A549 (cell line): ENCODE measurements at regions not wholly inside any gene's neighbourhood (a gene's known extent, or its start where the extent isn't known, plus 50 kb on each side); places are given as distances from the start of the nearest gene placed in this dataset.
"Not testable (repeated sequence)": the region's sequence is repeated elsewhere in the genome, so short reads cannot be mapped to it uniquely, and the experiment has no call there.

ENCODE experiments used
- ATAC-seq, 2 experiments: fragments of 200-7000 bp in 1 of 2; fragments of >200 bp in 1 of 2; cut with Nextera tagmentation in 1 of 2; cut with Tn5 transposase in 1 of 2; 3 replicates each; pipeline versions ENCODE4 v1.8.0 to v1.9.1; 2018 to 2020; ENCODE audit warnings: mild to moderate bottlenecking in 1 of 2, moderate library complexity in 1 of 2
- CTCF ChIA-PET: fragments of 300-600 bp; sonication (Branson Sonifier 250); formaldehyde crosslinking; extraction: SDS; loops from one replicate; lab custom pipeline; 2021; ENCODE audit warnings: antibody characterized with exemption, inconsistent platforms; lab: Yijun Ruan, JAX
- POLR2A ChIA-PET: fragments of 350-600 bp; formaldehyde crosslinking; extraction: SDS; loops from one replicate; lab custom pipeline; 2021; ENCODE audit warnings: antibody characterized with exemption, inconsistent platforms; lab: Yijun Ruan, JAX
- DNase-seq, 2 experiments: peaks; one replicate each; pipeline versions ENCODE4 v3.0.0 to v3.0.0-alpha.2; 2011 to 2016; ENCODE audit warnings: low read depth in 1 of 2, low spot score in 1 of 2
- FAIRE-seq: peaks from 2 replicates; lab custom pipeline; 2011; peaks lifted over from hg19 to GRCh38; lab: Jason Lieb, UNC
- H3K27ac ChIP-seq, 2 experiments: fragments of >200 bp; sonication (Bioruptor Twin); formaldehyde crosslinking; 3 replicates each; pipeline ENCODE4 v1.5.1; 2016 to 2017
- H3K4me1 ChIP-seq: fragments of >200 bp; sonication (Bioruptor Twin); formaldehyde crosslinking; 3 replicates; pipeline ENCODE4 v1.6.1; 2016
- H3K4me2 ChIP-seq: fragments of >200 bp; sonication (Bioruptor Twin); formaldehyde crosslinking; 3 replicates; pipeline ENCODE4 v1.6.1; 2016
- H3K4me3 ChIP-seq: fragments of >200 bp; sonication (Bioruptor Twin); formaldehyde crosslinking; 3 replicates; pipeline ENCODE4 v1.5.1; 2016
- H3K9me3 ChIP-seq: fragments of >200 bp; sonication (Bioruptor Twin); formaldehyde crosslinking; 3 replicates; pipeline ENCODE4 v1.6.1; 2016
- CEBPB ChIP-seq, 2 experiments: fragments of >200 bp in 1 of 2; sonication (Bioruptor Twin) in 1 of 2; formaldehyde crosslinking in 1 of 2; IDR thresholded peaks; 2 replicates each; pipeline ENCODE4 v1.6.1; 2012 to 2016
- CHD2 ChIP-seq: fragments of 150-350 bp; IDR thresholded peaks from 2 replicates; pipeline ENCODE4 v1.6.1; 2014; ENCODE audit warnings: low read length; ENCODE audit not compliant: partially characterized antibody
- EHF ChIP-seq: fragments of 250-450 bp; sonication (Bioruptor Pico); IDR thresholded peaks from 2 replicates; pipeline ENCODE4 v1.5.0; 2020; ENCODE audit warnings: mild to moderate bottlenecking
- EHMT2 ChIP-seq: fragments of 200-600 bp; sonication (generic); IDR thresholded peaks from 2 replicates; pipeline ENCODE4 v1.6.1; 2016; ENCODE audit warnings: antibody characterized with exemption, low read depth, mild to moderate bottlenecking, moderate library complexity
- FOSB ChIP-seq: fragments of 250-450 bp; sonication (Bioruptor Pico); IDR thresholded peaks from 2 replicates; pipeline ENCODE4 v1.5.0; 2020; ENCODE audit warnings: mild to moderate bottlenecking, moderate library complexity
- FOSL2 ChIP-seq, 2 experiments: fragments of 450-650 bp in 1 of 2; fragments of >200 bp in 1 of 2; sonication (Bioruptor Twin) in 1 of 2; formaldehyde crosslinking; IDR thresholded peaks; 2 replicates each; pipeline versions ENCODE4 v1.5.0 to v1.6.1; 2016 to 2020; ENCODE audit warnings: mild to moderate bottlenecking in 1 of 2, moderate library complexity in 1 of 2
- FOXS1 ChIP-seq: fragments of 250-450 bp; sonication (Bioruptor Pico); IDR thresholded peaks from 2 replicates; pipeline ENCODE4 v1.5.0; 2020; ENCODE audit warnings: mild to moderate bottlenecking, moderate library complexity
- HOXB13 ChIP-seq: fragments of 250-450 bp; sonication (Bioruptor Pico); IDR thresholded peaks from 2 replicates; pipeline ENCODE4 v1.5.0; 2020; ENCODE audit warnings: low read depth, mild to moderate bottlenecking, moderate library complexity
- KDM5A ChIP-seq: fragments of 200-600 bp; sonication (generic); IDR thresholded peaks from 2 replicates; pipeline ENCODE4 v1.6.1; 2016; ENCODE audit warnings: antibody characterized with exemption, mild to moderate bottlenecking
- MAFK ChIP-seq: fragments of 450-650 bp; IDR thresholded peaks from 2 replicates; pipeline ENCODE4 v1.6.1; 2014; ENCODE audit not compliant: partially characterized antibody
- MAZ ChIP-seq: fragments of 150-350 bp; IDR thresholded peaks from 2 replicates; pipeline ENCODE4 v1.6.1; 2014; ENCODE audit warnings: antibody characterized with exemption, low read depth, low read length, borderline replicate concordance
- RAD21 ChIP-seq, 2 experiments: fragments of >200 bp in 1 of 2; sonication (Bioruptor Twin) in 1 of 2; formaldehyde crosslinking in 1 of 2; IDR thresholded peaks in 1 of 2; conservative IDR thresholded peaks in 1 of 2; 2 replicates in 1 of 2; 3 replicates in 1 of 2; pipeline ENCODE4 v1.6.1; 2012 to 2018; ENCODE audit warnings: inconsistent platforms in 1 of 2
- RARB ChIP-seq: fragments of 250-450 bp; sonication (Bioruptor Pico); IDR thresholded peaks from 2 replicates; pipeline ENCODE4 v1.8.0; 2021; ENCODE audit warnings: mild to moderate bottlenecking, moderate library complexity
- RFX5 ChIP-seq: fragments of 450-650 bp; IDR thresholded peaks from 2 replicates; pipeline ENCODE4 v1.7.1; 2014; ENCODE audit warnings: antibody characterized with exemption, mild to moderate bottlenecking, moderate library complexity
- RNF2 ChIP-seq: fragments of 200-600 bp; sonication (generic); IDR thresholded peaks from 2 replicates; pipeline ENCODE4 v1.6.1; 2016; ENCODE audit warnings: low read depth, mild to moderate bottlenecking, antibody characterized with exemption, moderate library complexity, borderline replicate concordance
- SREBF2 ChIP-seq: fragments of 450-650 bp; IDR thresholded peaks from 2 replicates; pipeline ENCODE4 v1.6.1; 2014; ENCODE audit warnings: mild to moderate bottlenecking, moderate library complexity
- TP53 ChIP-seq: fragments of 250-450 bp; sonication (Bioruptor Pico); IDR thresholded peaks from 2 replicates; pipeline ENCODE4 v1.5.0; 2021; ENCODE audit warnings: mild to moderate bottlenecking, moderate library complexity
- ZC3H11A ChIP-seq: fragments of 450-650 bp; IDR thresholded peaks from 2 replicates; pipeline ENCODE4 v1.6.1; 2014; ENCODE audit warnings: antibody characterized with exemption, mild to moderate bottlenecking
- ZNF302 ChIP-seq: fragments of 250-450 bp; sonication (Bioruptor Pico); IDR thresholded peaks from 2 replicates; pipeline ENCODE4 v1.9.0; 2021; ENCODE audit warnings: inconsistent platforms, mild to moderate bottlenecking, moderate library complexity
- WGBS: methylation state at CpG from one replicate; pipeline ENCODE4 v1.1.6; 2017; ENCODE audit errors: missing lambda C conversion rate; 5-methylcytosine and 5-hydroxymethylcytosine counted together
- TF ChIP-seq, protein P1 (sequence below): fragments of 150-350 bp; IDR thresholded peaks from 2 replicates; pipeline ENCODE4 v1.6.1; 2014; ENCODE audit warnings: low read depth, mild to moderate bottlenecking, low read length
- TF ChIP-seq, protein P2 (sequence below): fragments of 200-600 bp; sonication (generic); IDR thresholded peaks from 2 replicates; pipeline ENCODE4 v1.6.1; 2016; ENCODE audit warnings: antibody characterized with exemption, mild to moderate bottlenecking, moderate library complexity

DNA sequence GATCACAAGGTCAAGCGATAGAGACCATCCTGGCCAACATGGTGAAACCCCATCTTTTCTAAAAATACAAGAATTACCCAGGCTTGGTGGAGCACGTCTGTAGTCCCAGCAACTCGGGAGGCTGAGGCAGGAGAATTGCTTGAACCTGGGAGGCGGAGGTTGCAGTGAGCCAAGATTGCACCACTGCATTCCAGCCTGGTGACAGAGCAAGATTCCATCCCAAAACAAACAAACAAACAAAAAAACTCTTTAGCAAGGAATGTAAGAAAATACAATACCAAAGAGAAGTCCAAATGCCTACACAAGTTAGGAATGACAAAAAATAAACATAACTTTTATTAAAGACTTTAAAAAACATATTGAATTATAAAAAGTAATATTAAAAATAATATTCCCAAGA lies 462.3 kb downstream of the C12orf50 start:
- CTCF ChIA-PET; H3K4me3 ChIP-seq; POLR2A ChIA-PET; FAIRE-seq; H3K4me1 ChIP-seq; ATAC-seq; DNase-seq; H3K27ac ChIP-seq; H3K4me2 ChIP-seq; TF ChIP-seq FOSL2 (IDR thresholded peaks at IDR 0.05): not testable (repeated sequence)
- 48% methylated on average over 4 of the region's 4 CpGs for WGBS
- TF ChIP-seq CEBPB (IDR thresholded peaks at IDR 0.05) (peak in 1 of 2 experiments; percentile 73; a peak in 2 of 4 replicates), FOSL2 (CRISPR knock-in tag; IDR thresholded peaks at IDR 0.05) (peak; percentile 11; the same call in 1 of the 2 replicates)
- peaks cover 21% of the 10 kb centered on the region for H3K9me3 ChIP-seq

DNA sequence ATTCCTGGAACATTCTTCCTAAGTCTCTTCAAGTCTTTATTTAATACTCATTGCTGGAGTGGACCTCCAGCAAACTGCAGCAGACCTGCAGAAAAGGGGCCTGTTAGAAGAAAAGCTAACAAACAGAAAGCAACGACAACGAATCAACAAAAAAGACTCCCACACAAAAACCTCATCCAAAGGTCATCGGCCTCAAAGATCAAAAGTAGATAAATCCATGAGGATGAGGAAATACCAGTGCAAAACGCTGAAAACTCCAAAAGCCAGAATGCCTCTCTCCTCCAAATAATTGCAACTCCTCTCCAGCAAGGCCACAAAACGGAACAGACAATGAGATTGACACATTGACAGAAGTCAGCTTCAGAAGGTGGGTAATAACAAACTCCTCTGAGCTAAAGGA lies 472.2 kb downstream of the C12orf50 start:
- no peak for DNase-seq
- ChIA-PET CTCF (no interaction called here), POLR2A (no interaction called here)
- no peaks in the 10 kb centered on the region for H3K9me3 ChIP-seq
- H3K4me2 ChIP-seq = no peak overlapping the region
- 60% methylated on average over 5 of the region's 5 CpGs for WGBS
- no peak for ATAC-seq
- no peak overlapping the region for H3K4me3 ChIP-seq
- no peaks in the 10 kb centered on the region for H3K4me1 ChIP-seq
- FAIRE-seq = no peak
- H3K27ac ChIP-seq = no peak overlapping the region
- TF ChIP-seq FOSB = no peak
- TF ChIP-seq TP53 (CRISPR knock-in tag) = no peak
- TF ChIP-seq RARB (CRISPR knock-in tag) = no peak
- no peak for TF ChIP-seq EHF (CRISPR knock-in tag)
- no peak for TF ChIP-seq KDM5A
- TF ChIP-seq, protein P1, sequence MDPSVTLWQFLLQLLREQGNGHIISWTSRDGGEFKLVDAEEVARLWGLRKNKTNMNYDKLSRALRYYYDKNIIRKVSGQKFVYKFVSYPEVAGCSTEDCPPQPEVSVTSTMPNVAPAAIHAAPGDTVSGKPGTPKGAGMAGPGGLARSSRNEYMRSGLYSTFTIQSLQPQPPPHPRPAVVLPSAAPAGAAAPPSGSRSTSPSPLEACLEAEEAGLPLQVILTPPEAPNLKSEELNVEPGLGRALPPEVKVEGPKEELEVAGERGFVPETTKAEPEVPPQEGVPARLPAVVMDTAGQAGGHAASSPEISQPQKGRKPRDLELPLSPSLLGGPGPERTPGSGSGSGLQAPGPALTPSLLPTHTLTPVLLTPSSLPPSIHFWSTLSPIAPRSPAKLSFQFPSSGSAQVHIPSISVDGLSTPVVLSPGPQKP = no peak
- no peak for TF ChIP-seq EHMT2

DNA sequence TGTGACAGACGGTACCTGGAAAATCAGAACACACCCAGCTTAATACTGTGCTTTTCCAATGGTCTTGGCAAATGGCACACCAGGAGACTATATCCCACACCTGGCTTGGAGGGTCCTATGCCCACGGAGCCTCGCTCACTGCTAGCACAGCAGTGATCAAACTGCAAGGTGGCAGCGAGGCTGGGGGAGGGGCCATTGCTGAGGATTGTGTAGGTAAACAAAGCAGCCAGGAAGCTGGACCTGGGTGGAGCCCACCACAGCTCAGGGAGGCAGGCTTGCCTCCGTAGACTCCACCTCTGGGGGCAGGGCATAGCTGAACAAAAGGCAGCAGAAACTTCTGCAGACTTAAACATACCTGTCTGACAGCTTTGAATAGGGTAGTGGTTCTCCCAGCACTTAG lies 498.0 kb downstream of the C12orf50 start:
- 68% methylated on average over 5 of the region's 5 CpGs for WGBS
- CTCF ChIA-PET = interaction anchor here (0.7 kb wide), 1 partner anchor 411 kb away, joined by 3 read pairs; no protein-coding TSS in a partner anchor

DNA sequence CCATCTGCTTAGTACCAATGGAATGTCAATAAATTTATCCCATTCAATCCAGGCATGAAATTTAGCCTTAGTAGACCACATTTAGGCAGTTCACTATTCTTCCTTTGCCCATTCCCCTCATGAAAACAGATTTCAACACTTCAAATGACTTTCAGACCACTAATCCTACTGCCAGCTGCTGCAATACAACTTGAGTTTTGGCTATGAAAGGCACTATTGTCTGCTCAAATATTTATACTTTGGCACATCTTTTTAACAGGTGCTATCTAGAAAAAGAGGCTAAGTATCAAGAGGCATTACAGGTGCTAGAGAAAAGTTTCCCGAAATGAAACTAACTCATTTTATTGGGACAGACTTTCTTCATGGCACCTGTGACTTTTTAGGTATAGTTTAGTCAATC lies 499.8 kb downstream of the C12orf50 start:
- no peaks in the 10 kb centered on the region for H3K4me1 ChIP-seq
- no peak for ATAC-seq
- TF ChIP-seq MAZ (no peak), RNF2 (no peak)
- ChIA-PET CTCF (no interaction called here), POLR2A (no interaction called here)
- no peak for DNase-seq
- 0 out of 3 replicates have a peak overlapping the region, but pooled peaks have one; percentile 1 for H3K4me2 ChIP-seq
- H3K9me3 ChIP-seq = no peaks in the 10 kb centered on the region
- H3K27ac ChIP-seq = no peak overlapping the region
- H3K4me3 ChIP-seq = no peak overlapping the region
- 71% methylated on average over 1 of the region's 1 CpG for WGBS
- FAIRE-seq = no peak

More for the DNA sequence above, 498.0 kb downstream of the C12orf50 start:
- ATAC-seq, H3K9me3 ChIP-seq, H3K4me2 ChIP-seq, H3K4me1 ChIP-seq, DNase-seq, POLR2A ChIA-PET, H3K27ac ChIP-seq, FAIRE-seq, H3K4me3 ChIP-seq: not testable (repeated sequence)

DNA sequence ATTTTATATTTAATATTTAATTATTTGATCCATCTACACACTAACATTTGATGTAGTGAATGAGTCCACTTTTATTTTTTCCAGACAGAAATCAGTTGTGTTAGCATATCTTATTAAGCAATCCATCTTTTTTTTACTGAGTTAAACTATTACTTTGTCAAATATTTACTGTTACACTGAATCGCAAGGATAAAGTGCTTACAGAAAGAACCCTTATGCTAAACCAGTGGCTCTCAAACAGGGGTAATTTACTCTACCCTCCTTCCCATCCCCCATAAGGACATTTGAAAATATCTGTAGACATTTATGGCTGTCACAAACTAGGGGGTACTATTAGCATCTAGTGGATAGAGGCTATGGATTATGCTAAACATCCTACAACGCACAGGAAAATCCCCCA lies 508.2 kb downstream of the C12orf50 start:
- ChIA-PET POLR2A (no interaction called here), CTCF (no interaction called here)
- FAIRE-seq (no peak), DNase-seq (no peak), ATAC-seq (no peak)
- Histone ChIP-seq H3K9me3 (no peaks in the 10 kb centered on the region), H3K4me1 (no peaks in the 10 kb centered on the region), H3K27ac (no peak overlapping the region), H3K4me2 (no peak overlapping the region), H3K4me3 (no peak overlapping the region)
- WGBS = 47% methylated on average over 2 of the region's 2 CpGs
- TF ChIP-seq SREBF2 (no peak), RFX5 (no peak), TP53 (CRISPR knock-in tag) (no peak), EHMT2 (no peak), ZNF302 (no peak), CHD2 (no peak), ZC3H11A (no peak), RAD21 (conservative IDR thresholded peaks at IDR 0.05 in 1 of 2, IDR thresholded peaks at IDR 0.05 in 1 of 2) (no peak), HOXB13 (CRISPR knock-in tag) (no peak), FOXS1 (CRISPR knock-in tag) (no peak), RNF2 (no peak), MAFK (no peak), KDM5A (no peak)
- TF ChIP-seq, protein P2, sequence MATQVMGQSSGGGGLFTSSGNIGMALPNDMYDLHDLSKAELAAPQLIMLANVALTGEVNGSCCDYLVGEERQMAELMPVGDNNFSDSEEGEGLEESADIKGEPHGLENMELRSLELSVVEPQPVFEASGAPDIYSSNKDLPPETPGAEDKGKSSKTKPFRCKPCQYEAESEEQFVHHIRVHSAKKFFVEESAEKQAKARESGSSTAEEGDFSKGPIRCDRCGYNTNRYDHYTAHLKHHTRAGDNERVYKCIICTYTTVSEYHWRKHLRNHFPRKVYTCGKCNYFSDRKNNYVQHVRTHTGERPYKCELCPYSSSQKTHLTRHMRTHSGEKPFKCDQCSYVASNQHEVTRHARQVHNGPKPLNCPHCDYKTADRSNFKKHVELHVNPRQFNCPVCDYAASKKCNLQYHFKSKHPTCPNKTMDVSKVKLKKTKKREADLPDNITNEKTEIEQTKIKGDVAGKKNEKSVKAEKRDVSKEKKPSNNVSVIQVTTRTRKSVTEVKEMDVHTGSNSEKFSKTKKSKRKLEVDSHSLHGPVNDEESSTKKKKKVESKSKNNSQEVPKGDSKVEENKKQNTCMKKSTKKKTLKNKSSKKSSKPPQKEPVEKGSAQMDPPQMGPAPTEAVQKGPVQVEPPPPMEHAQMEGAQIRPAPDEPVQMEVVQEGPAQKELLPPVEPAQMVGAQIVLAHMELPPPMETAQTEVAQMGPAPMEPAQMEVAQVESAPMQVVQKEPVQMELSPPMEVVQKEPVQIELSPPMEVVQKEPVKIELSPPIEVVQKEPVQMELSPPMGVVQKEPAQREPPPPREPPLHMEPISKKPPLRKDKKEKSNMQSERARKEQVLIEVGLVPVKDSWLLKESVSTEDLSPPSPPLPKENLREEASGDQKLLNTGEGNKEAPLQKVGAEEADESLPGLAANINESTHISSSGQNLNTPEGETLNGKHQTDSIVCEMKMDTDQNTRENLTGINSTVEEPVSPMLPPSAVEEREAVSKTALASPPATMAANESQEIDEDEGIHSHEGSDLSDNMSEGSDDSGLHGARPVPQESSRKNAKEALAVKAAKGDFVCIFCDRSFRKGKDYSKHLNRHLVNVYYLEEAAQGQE = no peak
- TF ChIP-seq, protein P1 = no peak
